ENCODE measurements at regions not wholly inside any gene's neighbourhood (a gene's known extent, or its start where the extent isn't known, plus 50 kb on each side); places are given as distances from the start of the nearest gene placed in this dataset.

DNA sequence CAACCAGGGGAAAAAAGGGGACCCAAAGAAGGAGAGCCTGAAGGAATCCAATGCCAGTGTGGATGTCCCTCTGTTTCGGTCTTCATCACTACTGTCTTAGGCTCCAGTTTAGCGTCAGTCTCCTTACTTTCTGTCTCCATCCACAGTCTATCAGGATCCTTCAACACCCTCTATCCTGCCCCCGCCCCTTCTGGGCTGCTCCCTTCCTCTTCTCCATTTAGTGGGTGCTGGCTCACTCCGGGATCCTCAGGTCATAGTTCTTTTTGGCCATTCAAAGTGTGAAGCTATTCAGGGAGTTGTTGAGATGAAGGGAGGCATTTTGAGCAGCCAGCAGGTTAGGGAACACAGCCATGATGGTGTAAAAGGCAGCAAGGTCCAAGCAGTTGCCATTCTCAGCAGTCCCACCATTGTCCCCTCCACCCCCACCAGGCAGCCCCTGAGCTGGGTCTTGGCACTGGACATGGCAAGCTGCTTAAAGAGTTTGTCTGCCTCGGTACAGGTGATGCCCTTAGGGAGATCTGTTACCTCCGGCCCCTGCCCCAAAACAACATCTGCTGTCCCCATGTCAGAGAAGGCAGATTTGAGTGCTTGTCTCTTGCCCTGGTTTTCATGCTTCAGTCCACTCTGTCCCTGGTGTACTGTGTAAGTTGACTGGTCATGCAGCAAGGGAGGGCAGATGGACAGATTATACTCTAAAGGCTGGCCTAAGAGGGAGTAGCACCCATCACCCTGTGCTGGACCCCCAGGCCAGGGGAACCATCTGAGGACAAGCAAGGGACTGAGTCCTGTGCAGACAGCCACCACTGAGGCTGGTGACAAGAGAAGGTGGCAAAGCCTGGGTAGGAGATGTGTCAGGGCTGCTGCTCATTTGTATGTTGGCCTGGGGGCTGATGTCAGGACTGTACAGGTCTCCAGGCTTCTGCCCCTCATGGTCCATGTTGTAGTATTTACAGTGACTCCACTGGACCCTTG, 842.0 kb downstream of the HACE1 start:
- DNase-seq: no peak

DNA sequence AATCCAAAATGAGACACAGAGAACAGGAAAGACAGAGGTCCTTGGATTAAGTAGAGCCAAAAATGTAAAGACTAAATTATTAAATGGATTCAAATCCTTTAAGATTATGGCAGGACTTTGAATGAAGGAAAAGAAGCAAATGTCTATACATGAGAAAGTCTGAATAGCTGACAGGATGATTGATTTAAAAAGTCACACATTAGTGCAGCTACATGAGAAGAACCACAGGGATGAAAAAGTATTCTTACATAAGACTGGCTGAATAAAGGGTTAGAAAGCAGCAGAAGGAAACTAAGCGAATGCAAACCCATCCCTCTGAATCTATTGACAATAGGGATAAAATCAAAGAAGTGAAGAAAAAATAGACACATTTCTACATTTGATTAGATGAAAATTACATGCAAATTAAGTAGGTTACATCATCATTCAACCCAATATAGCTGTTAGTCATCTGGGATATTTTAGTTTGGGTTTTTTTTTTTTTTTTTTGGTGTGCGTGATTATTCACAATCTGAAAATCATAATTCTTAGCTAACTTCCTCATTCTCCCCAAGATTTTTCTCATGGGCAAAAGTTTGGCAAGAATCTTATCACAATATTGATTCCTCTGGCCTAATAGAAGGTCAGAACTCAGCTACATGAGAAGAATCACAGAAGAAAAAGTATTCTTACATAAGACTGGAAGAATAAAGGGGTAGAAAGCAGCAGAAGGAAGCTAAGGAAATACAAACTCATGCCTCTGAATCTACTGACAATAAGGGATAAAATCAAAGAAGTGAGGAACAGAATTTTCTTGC, 845.4 kb downstream of the HACE1 start:
- no peak for DNase-seq

DNA sequence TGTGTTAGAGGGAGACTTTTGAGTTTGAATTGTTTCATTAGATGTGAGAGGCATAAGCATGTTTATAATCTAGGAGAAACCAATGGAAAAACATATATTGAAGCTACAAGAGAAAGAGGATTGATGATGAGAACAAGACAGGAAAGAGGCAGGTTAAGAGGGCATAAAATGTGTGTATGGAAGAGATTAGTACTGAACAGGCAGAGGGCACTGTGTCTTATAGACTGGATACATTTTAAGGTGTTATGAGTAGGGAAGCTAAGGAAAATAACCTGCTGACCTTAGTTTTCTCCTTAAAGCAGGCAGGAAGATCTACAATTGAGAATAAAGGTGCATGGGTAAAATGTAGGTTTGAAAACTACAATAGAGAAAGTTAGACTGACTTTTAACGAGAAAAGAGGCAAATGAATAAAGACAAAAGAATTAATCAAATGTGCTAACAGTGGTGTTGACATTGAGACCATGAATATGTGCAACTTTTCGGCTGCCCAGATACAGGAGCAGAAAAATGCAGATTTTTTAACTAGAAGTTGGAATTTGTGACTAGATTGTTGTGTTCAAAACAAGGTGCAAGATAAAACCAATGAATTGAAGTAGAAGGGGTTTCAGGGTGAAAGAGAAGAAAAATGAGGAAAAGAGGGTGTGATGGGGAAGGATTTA, 846.3 kb downstream of the HACE1 start:
- DNase-seq: no peak

DNA sequence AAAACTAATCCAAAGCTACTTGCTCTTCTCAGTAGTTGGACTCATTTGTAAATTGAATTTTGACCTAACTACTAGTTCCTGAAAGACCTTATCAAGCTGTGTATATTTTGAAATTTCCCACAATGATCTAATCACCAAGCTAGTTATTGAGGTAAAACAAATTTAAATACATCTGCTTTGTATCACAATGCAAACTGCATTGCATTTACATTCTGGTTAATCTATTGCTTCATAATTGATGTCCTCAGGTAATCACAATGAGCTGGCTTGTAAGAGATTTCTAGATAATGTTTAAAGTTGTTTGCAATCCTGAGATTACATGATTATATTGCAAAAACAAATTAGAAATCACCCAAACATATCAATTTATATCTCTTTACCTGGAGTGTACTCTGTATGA, 848.8 kb downstream of the HACE1 start:
- DNase-seq: no peak

DNA sequence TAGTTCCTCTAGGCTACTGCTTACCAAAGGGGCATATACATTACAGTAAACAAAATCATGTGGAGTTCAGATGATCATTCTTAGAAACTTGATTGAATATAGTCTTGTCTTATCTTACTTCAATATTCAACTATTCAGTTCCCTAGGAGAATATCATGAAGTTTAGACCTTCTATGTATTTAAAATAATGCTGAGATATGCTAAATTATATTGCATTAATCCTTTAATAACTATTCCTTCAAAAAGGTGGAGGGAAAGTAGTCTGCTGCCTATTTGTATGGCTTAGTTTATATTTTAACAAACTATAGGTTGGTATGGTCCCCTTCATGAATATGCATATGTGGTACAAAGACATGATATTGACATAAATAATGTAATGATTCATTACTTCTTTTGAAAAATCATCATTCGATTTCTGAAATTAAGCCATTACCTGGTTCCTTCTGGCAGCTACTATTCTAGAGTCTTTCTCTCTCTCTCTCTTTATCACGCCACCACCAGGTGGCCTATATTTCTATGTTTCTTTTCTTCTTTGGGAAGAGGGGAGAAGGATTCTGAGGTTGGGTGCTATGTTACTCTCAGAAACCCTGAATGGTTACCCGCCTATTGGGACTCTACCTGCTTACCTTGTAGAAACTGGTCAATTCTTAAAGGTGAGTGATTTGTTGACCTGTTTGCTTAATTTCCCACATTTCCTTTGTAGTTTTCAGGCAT, 855.8 kb downstream of the HACE1 start:
- DNase-seq: no peak

DNA sequence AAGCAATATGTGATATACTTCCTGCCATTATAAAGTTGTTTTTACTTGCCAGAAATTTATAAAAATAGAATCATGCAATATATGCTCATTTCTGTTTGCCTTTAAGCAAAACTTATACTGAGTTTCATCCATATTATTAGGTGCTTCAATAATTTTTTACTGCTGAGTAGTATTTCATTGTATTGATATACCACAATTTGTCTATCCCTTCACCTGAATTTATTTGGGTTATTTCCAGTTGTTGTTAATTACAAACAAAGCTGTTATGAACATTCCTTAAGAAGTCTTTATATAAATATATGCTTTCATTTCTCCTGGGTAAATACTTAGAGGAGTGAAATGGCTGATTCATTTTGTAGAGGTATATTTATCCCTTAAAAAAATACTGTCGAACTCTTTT, 864.1 kb downstream of the HACE1 start:
- no peak for DNase-seq

DNA sequence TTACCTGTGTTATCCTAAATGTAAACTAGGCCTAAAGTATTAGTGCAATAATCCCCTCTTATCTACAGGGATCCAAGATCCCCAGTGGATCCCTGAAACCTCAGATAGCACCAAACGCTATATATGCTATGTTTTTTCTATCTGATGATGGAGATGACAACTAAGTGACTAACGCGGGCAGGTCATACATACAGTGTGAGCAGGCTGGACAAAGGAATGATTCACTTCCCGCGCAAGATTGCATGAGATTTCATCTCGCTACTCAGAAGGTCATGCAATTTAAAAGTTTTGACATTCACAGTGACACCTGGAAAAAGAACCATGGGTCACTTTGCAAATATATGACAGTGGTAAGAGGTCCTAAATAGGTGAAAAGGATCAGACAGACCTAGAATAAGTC, 875.9 kb downstream of the HACE1 start:
- DNase-seq: no peak

DNA sequence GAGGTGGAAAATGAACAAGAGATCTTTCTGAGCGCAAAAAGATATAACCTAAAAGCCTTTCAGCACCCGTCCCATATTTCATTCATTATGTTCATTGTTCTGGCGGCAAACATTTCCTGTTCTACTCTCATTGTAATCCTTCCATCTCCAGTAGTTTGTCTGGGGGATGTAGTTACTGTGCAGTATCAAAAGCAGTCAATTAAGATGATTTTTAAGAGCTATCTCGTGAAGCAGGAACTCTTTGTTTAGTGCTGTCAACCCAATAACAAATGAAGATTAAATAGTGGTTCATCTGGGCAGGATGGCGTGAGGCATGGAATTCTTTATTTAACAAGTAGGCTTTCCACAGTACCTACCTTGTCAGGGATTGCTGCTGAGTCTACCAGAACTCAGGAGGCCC, 876.7 kb downstream of the HACE1 start:
- peak; percentile 0 for DNase-seq

DNA sequence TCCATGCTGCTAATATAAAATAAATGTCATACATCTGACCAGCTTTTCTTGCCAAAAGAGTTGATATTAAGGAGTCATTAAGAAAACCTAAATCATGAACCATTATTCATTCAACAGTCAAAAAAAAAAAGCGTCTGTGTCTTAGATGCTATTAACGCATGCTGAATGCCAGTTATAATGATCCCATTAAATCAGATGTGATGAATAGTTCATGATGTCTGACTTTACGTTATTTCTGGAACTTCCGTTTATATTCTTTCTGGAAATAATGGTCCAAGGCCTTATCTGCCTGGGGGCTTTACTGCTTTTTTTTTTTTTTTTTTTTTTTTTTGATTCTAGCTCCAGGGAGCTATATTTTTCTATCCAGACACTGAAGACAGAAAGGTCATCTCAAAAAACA, 877.1 kb downstream of the HACE1 start:
- no peak for DNase-seq

DNA sequence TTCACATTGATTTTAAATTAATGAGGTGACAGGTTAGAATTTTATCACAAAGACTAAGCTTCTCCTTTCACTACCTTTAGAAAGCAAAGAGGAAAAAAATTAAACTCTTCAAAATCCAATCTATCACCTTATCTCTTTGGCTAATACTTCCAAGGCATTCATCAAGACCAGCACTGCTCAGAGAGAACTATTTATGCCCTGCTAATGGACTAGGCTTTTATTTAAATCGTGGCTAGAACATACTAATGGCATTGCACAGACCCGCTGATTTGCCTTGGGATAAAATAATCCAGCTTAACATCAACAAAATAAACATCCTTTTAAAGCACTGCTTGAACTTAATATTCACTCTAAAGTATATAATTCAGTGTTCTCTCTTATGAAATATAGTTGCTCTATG, 880.4 kb downstream of the HACE1 start:
- DNase-seq: no peak

DNA sequence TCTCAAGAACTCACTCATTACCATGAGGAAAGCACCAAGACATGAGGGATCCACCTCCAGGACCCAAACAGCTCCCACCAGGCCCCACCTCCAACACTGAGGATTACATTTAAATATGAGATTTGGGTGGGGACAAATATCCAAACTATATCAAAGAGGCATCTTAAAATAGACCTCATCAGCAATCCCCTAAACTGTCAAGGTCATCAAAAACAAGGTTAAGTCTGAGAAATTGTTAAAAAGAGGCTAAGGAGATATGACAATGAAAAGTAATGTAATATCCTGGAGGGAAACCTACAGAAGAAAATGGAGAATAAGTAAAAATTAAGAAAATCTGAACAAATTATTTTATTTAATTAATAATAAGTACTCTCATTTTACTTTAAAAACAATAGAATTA, 922.3 kb downstream of the HACE1 start:
- no peak for DNase-seq

DNA sequence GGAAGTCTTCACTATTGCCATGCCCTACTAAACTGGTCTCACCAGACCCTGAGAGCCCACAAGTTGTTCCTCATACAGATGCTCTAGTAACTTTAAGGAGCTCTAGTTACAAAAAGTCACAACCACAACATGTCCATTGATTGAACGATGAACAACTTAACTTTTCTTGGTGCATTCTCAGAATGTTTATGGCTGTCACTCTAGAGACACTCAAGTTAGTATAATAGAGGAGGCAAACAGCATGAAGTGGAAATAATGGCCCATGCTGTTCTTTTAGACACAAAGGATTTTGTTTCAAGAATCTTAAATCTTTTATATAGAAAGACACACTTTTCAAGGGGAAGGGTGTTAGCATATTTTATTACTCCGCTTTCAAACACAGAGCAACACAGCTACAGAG, 934.4 kb downstream of the HACE1 start:
- DNase-seq: no peak

DNA sequence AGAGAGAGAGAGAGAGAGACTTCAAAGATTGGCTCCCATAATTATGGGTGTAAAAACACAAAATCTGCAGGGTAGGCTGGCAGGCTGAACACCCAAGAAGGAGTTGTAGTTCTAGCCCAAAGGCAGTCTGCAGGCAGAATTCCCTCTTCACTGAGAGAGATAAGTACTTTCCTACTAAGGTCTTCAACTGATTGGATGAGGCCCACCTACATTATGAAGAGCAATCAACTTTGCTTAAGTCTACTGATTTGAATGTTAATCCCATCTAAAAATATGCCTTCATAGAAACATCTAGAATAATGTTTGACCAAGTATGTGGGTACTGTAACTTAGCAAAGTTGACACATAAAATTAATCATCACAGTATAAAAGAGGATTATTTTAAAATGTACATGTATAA, 949.7 kb downstream of the HACE1 start:
- no peak for DNase-seq

DNA sequence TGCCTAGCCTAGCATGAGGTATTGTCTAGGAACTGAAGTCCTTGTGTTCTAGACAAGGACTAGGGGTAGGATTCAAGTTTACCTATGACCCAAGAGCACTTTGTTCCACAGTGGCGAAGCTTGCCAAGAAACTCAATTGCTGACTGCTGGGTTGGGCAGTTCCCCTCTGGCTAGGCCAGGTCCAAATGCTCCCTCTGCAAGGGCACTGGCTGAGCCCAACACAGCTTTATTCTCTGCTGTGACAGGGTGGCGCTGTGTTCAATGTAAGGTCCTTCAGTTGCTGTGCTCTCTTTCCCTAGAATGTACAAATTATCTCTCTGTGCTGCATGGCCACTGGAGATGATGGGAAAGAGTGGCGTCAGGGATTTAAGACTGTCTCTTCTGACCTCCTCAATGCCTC, 950.8 kb downstream of the HACE1 start:
- DNase-seq: no peak

DNA sequence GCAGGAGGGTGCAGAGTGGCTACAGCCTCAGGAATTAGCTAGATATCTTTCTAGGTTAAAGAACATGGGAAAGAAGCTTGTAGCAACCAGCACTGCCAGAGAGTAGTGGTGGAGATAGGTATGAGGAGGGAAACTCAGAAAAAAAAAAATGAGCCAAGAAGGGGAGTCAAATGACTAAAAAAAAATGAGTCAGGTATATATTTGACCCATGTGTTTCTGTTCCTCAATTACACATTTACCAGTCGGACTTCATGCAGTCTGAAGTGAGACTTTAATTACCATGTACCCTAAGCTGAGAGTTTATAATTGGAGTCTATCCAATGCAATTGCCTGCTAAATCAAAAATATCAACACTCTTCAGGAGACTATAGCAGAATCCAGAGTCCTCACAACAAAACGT, 964.6 kb downstream of the HACE1 start:
- DNase-seq: no peak

DNA sequence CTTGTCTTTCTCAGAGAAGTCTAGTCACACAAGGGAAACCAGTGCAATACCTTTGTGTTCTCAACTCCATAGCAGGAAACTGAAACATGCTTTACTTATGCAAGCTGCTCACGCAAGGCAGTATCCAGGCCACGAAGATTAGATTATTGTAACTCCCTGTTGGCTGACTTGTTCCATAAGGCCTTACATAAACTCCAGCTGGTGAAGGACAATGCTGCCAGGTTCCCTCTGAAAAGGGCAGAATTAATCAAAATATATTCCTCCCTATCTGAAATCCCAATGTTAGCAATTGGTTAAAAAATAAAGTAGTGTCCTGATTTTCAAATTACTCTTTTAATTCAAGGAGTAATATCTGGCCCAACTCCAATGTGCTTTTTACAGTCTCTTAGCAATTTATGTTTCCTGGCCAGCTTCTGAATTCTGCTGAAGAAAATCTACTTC, 966.6 kb downstream of the HACE1 start:
- DNase-seq: no peak

DNA sequence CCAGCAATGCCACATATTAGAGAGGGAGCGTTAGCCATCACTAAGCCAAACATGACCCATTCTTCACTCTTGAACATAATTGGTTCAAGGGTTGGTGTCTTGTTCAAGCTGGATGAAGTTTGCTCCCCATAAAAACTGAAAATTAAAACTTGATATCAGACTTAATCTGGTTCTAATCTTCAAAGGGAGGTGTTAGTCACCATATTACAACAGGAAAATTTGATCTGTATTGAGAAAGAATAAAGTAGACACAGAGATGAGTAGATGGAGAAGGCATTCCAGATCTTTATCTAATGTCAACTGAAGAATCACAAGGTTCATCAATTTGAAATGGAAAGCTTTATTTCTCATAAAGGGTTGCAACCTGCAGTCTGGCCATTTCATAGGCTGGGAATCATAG, 972.8 kb downstream of the HACE1 start:
- no peak for DNase-seq

DNA sequence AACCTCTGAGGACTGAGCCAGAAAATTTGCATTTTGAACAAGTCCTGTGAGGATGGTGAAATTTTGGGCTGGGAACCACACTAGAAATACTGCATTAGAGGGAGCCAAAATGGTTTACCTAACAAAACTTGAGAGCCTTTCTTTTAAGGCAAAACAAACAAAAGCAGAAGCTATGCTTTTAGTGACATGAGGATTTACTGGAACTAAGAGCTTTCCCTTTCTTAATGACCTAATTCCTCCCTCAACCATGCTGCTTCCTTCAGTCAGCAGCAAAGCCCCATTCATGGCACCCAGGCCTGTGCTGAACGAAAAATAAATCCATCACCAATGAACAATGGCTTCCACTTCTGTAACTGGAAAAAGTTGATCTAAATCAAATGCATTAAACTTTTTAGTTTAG, 974.3 kb downstream of the HACE1 start:
- DNase-seq: no peak

DNA sequence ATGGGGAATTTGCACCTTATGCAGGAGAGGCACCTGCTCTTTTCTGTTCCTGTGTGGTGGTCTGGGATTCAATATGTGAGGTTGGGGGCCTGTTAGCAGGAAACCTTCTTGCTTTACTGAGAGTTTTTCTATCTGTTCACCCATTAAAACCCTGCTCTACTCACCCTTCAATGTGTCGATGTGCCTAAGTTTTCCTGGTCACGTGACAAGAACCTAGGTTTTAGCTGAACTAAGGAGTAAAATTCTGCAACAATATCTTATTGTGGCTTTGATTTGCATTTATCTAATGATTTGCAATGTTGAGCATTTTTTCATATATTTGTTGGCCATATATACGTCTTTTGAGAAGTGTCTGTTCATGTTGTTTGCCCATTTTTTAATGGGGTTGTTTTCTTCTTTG, 979.9 kb downstream of the HACE1 start:
- DNase-seq: no peak

DNA sequence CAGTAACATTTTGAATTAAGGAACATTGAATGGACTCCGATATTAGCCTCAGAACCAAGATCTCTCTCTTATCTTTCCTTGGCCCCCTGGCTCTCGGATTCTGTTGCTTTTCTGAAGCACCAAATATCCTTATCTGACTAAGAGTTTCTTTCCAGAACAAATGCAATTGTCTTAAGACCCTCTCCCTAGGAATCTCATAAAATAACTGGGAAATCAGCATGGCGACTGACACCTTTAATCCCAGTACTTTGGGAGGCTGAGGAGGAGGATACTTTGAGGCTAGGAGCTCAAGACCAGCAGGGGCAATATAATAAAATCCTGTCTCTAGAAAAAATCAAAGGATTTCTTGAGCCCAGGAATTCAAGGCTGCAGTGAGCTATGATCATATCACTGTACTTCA, 984.5 kb downstream of the HACE1 start:
- DNase-seq: no peak

DNA sequence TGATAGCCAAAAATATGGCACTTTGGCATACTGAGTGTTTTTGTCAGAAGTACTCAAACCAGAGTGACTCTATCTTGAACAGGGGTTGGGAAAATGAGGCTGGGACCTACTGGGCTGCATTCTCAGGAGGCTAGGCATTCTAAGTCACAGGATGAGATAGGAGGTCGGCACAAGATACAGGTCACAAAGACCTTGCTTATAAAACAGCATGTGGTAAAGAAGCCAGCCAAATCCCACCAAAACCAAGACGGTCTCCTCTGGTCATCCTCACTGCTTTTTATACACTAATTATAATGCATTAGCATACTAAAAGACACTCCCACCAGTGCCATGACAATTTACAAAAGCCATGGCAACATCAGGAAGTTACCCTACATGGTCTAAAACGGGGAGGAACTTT, 985.1 kb downstream of the HACE1 start:
- DNase-seq: no peak

DNA sequence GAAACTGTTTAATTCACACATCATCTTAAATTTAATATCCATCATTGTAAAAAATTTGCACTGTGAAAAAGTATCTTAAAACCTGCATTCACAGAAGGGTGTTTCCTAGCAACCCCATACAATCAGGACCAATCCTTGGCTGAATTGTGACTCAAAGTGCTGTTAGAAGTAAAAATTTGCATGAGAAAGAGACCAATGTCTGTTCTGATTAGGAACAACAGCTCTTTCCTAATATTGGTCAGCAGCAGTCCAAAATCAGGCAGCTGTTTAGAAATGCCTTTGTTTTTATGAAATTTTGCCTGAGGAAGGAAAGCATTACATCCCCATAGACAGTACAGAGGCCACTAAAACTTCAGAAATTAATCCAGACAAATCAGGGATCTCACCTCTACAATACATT, 987.0 kb downstream of the HACE1 start:
- no peak for DNase-seq

DNA sequence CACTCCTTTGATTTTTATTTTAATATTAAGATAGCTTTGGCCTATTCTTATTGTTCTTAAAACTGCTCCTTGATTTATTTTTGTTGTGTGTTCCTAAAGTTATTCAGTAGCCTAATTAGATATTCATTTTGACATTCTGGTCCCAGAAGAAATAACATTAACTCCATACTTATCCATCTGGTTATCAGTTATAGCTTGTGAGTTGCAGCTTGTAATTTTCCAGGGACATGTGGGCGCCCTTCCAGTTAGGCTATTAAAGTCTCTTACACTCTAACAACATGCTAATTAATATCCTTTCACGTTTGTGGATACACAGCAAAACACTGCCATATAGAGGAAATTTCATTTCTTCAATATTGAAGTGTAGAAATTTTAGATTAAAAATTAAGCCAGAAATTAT, 987.5 kb downstream of the HACE1 start:
- no peak for DNase-seq

All from NCI-H510A treated with DMSO at 0.1 percent for 48 hours (cell line).